Liver (tissue), 3 donors: ENCODE measurements at regions not wholly inside any gene's neighbourhood (a gene's known extent, or its start where the extent isn't known, plus 50 kb on each side); places are given as distances from the start of the nearest gene placed in this dataset.

Experiments used
- EGR1 ChIP-seq, 2 donors: IDR thresholded peaks; 2 replicates each; pipeline ENCODE4 v1.6.1; 2016 to 2018; ENCODE audit warnings: antibody characterized with exemption in 2 of 2, low read depth in 2 of 2
- GABPA ChIP-seq, 2 donors: IDR thresholded peaks in 1 of 2; conservative IDR thresholded peaks in 1 of 2; 2 replicates each; pipeline ENCODE4 v1.6.1; 2016; ENCODE audit warnings: antibody characterized with exemption in 2 of 2, mild to moderate bottlenecking in 1 of 2, moderate library complexity in 1 of 2
- HNF4G ChIP-seq: IDR thresholded peaks from 2 replicates; pipeline ENCODE4 v1.6.1; 2016; ENCODE audit warnings: antibody characterized with exemption
- JUND ChIP-seq, 2 donors: IDR thresholded peaks; 2 replicates each; pipeline ENCODE4 v1.6.1; 2016; ENCODE audit warnings: antibody characterized with exemption in 2 of 2
- RAD21 ChIP-seq, 2 donors: IDR thresholded peaks; 2 replicates each; pipeline ENCODE4 v1.6.1; 2016; ENCODE audit warnings: antibody characterized with exemption in 2 of 2, mild to moderate bottlenecking in 2 of 2
- RXRA ChIP-seq, 2 donors: IDR thresholded peaks; 2 replicates each; pipeline ENCODE4 v1.6.1; 2017 to 2018; ENCODE audit warnings: antibody characterized with exemption in 2 of 2, mild to moderate bottlenecking in 1 of 2
- TAF1 ChIP-seq: conservative IDR thresholded peaks from 2 replicates; pipeline ENCODE4 v1.6.1; 2016; ENCODE audit warnings: antibody characterized with exemption, mild to moderate bottlenecking
- YY1 ChIP-seq: IDR thresholded peaks from 2 replicates; pipeline ENCODE4 v1.6.1; 2016; ENCODE audit warnings: antibody characterized with exemption, mild to moderate bottlenecking
- TF ChIP-seq, protein P1 (sequence below): IDR thresholded peaks from 2 replicates; pipeline ENCODE4 v1.6.1; 2016; ENCODE audit warnings: antibody characterized with exemption, mild to moderate bottlenecking
- TF ChIP-seq, protein P2 (sequence below): fragments of 150-350 bp; IDR thresholded peaks from 2 replicates; pipeline ENCODE4 v1.5.1; 2017; ENCODE audit warnings: improper control_type of control experiment, low read depth, low read length; ENCODE audit not compliant: missing input control
- TF ChIP-seq, protein P3 (sequence below): IDR thresholded peaks from 2 replicates; pipeline ENCODE4 v1.6.1; 2016; ENCODE audit warnings: antibody characterized with exemption
- TF ChIP-seq, protein P4 (sequence below): IDR thresholded peaks from 2 replicates; pipeline ENCODE4 v1.6.1; 2016; ENCODE audit warnings: antibody characterized with exemption
- TF ChIP-seq, protein P5 (sequence below): IDR thresholded peaks from 2 replicates; pipeline ENCODE4 v1.6.1; 2016; ENCODE audit warnings: antibody characterized with exemption
- donor health status: healthy.
- donor health status: healthy.

DNA sequence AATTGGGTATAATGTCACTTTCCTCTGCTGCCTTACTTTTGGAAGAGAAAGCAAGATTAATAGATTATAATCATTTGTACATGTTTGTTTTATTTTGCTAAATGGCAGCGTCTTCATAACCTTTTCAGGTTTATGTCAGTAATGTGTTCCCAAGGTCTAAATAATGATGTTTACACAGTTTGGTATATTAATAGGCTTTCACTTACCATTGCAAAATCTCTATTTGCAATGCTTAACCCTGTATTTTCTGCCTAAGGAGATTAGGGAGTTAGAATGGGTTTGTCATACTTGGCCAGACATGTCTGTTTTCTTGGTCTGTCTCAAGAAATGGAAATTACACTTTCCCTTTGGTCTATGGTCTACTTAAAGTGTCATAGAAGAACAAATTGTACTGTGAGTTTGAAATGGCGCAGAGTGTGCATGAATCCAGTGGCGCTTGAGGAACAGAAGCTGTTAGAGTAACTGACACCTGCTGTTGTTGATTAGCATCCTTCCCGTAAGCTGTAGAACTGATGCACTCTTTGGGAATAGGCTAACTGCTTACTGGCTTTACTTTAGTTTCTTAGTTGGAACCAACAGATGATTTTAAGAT lies 261.1 kb downstream of the SAMD5 start:
- TF ChIP-seq, protein P1, sequence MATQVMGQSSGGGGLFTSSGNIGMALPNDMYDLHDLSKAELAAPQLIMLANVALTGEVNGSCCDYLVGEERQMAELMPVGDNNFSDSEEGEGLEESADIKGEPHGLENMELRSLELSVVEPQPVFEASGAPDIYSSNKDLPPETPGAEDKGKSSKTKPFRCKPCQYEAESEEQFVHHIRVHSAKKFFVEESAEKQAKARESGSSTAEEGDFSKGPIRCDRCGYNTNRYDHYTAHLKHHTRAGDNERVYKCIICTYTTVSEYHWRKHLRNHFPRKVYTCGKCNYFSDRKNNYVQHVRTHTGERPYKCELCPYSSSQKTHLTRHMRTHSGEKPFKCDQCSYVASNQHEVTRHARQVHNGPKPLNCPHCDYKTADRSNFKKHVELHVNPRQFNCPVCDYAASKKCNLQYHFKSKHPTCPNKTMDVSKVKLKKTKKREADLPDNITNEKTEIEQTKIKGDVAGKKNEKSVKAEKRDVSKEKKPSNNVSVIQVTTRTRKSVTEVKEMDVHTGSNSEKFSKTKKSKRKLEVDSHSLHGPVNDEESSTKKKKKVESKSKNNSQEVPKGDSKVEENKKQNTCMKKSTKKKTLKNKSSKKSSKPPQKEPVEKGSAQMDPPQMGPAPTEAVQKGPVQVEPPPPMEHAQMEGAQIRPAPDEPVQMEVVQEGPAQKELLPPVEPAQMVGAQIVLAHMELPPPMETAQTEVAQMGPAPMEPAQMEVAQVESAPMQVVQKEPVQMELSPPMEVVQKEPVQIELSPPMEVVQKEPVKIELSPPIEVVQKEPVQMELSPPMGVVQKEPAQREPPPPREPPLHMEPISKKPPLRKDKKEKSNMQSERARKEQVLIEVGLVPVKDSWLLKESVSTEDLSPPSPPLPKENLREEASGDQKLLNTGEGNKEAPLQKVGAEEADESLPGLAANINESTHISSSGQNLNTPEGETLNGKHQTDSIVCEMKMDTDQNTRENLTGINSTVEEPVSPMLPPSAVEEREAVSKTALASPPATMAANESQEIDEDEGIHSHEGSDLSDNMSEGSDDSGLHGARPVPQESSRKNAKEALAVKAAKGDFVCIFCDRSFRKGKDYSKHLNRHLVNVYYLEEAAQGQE, result no peak
- TF ChIP-seq HNF4G, result no peak
- TF ChIP-seq, protein P2, sequence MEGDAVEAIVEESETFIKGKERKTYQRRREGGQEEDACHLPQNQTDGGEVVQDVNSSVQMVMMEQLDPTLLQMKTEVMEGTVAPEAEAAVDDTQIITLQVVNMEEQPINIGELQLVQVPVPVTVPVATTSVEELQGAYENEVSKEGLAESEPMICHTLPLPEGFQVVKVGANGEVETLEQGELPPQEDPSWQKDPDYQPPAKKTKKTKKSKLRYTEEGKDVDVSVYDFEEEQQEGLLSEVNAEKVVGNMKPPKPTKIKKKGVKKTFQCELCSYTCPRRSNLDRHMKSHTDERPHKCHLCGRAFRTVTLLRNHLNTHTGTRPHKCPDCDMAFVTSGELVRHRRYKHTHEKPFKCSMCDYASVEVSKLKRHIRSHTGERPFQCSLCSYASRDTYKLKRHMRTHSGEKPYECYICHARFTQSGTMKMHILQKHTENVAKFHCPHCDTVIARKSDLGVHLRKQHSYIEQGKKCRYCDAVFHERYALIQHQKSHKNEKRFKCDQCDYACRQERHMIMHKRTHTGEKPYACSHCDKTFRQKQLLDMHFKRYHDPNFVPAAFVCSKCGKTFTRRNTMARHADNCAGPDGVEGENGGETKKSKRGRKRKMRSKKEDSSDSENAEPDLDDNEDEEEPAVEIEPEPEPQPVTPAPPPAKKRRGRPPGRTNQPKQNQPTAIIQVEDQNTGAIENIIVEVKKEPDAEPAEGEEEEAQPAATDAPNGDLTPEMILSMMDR, result no peak
- no peak for TF ChIP-seq JUND (IDR thresholded peaks at IDR 0.05)
- TF ChIP-seq, protein P3, sequence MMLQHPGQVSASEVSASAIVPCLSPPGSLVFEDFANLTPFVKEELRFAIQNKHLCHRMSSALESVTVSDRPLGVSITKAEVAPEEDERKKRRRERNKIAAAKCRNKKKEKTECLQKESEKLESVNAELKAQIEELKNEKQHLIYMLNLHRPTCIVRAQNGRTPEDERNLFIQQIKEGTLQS, result no peak
- TF ChIP-seq TAF1, result no peak
- TF ChIP-seq GABPA (IDR thresholded peaks at IDR 0.05 in 1 of 2, conservative IDR thresholded peaks at IDR 0.05 in 1 of 2), result no peak
- TF ChIP-seq, protein P4, sequence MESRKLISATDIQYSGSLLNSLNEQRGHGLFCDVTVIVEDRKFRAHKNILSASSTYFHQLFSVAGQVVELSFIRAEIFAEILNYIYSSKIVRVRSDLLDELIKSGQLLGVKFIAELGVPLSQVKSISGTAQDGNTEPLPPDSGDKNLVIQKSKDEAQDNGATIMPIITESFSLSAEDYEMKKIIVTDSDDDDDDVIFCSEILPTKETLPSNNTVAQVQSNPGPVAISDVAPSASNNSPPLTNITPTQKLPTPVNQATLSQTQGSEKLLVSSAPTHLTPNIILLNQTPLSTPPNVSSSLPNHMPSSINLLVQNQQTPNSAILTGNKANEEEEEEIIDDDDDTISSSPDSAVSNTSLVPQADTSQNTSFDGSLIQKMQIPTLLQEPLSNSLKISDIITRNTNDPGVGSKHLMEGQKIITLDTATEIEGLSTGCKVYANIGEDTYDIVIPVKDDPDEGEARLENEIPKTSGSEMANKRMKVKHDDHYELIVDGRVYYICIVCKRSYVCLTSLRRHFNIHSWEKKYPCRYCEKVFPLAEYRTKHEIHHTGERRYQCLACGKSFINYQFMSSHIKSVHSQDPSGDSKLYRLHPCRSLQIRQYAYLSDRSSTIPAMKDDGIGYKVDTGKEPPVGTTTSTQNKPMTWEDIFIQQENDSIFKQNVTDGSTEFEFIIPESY, result no peak
- TF ChIP-seq, protein P5, sequence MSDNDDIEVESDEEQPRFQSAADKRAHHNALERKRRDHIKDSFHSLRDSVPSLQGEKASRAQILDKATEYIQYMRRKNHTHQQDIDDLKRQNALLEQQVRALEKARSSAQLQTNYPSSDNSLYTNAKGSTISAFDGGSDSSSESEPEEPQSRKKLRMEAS, result no peak
- TF ChIP-seq EGR1 (IDR thresholded peaks at IDR 0.05; ENCODE audit: low read depth in 2 of 2), result no peak
- TF ChIP-seq RXRA (IDR thresholded peaks at IDR 0.05), result no peak
- no peak for TF ChIP-seq RAD21 (IDR thresholded peaks at IDR 0.05)
- no peak for TF ChIP-seq YY1
